ENCODE measurements at regions not wholly inside any gene's neighbourhood (a gene's known extent, or its start where the extent isn't known, plus 50 kb on each side); places are given as distances from the start of the nearest gene placed in this dataset.

GRCh38 chr13:83377491-83377890 is 504.8 kb downstream of the SLITRK1 start:
- Histone ChIP-seq H4K20me1 (ENCODE audit: insufficient read depth, low read length) (no peaks in the 10 kb centered on the region), H2BK5ac (ENCODE audit: low read depth, low read length, poor library complexity, severe bottlenecking) (no peak overlapping the region), H3K27ac (ENCODE audit: insufficient read depth, low read length) (no peak overlapping the region), H2BK20ac (ENCODE audit: low read depth, low read length) (no peak overlapping the region), H3K27me3 (ENCODE audit: control insufficient read depth, insufficient read depth, low read length) (no peaks in the 10 kb centered on the region), H3K36me3 (ENCODE audit: control insufficient read depth, insufficient read depth, low read length) (no peaks in the 10 kb centered on the region), H4K8ac (ENCODE audit: low read depth in 2 of 2, low read length in 2 of 2) (no peak overlapping the region), H3K4me1 (ENCODE audit: control insufficient read depth, insufficient read depth, low read length) (no peaks in the 10 kb centered on the region), H3K4ac (ENCODE audit: low read depth, low read length) (no peak overlapping the region), H3K4me3 (ENCODE audit: insufficient read depth, low read depth, low read length) (no peak overlapping the region), H3K14ac (replicated peaks; ENCODE audit: low read depth, low read length) (no peak overlapping the region), H2AFZ (replicated peaks; ENCODE audit: low read length, poor library complexity) (no peak overlapping the region), H3K18ac (ENCODE audit: low read depth, low read length) (no peak overlapping the region), H2AK5ac (ENCODE audit: low read depth, low read length) (no peak overlapping the region), H2AK9ac (replicated peaks; ENCODE audit: low read depth, low read length, poor library complexity) (no peak overlapping the region), H3K79me1 (ENCODE audit: low read depth in 1 of 2, low read length in 2 of 2) (no peaks in the 10 kb centered on the region), H2BK120ac (ENCODE audit: low read depth, low read length) (no peak overlapping the region), H4K5ac (ENCODE audit: low read depth, low read length) (no peak overlapping the region), H3K56ac (ENCODE audit: extremely low read depth, insufficient read depth, low read length) (no peak overlapping the region), H2BK15ac (ENCODE audit: low read depth, low read length) (no peak overlapping the region), H3K9ac (ENCODE audit: low read depth, low read length) (no peak overlapping the region), H3K23ac (ENCODE audit: low read depth, low read length) (no peak overlapping the region), H3K9me1 (ENCODE audit: insufficient read depth, low read length) (no peaks in the 10 kb centered on the region), H4K91ac (ENCODE audit: insufficient read depth, low read depth, low read length) (no peak overlapping the region), H3K9me3 (ENCODE audit: control insufficient read depth, insufficient read depth, low read length) (no peaks in the 10 kb centered on the region), H3K4me2 (ENCODE audit: low read depth, low read length) (no peak overlapping the region)
- no TSS peak for BruUV-seq (replicated peaks)
- ChIA-PET CTCF (no interaction called here), POLR2A (ENCODE audit: unreplicated experiment) (no interaction called here)
- ATAC-seq (ENCODE audit: low read depth) (peak; percentile 59), DNase-seq (peak; percentile 72)
- WGBS, 2 experiments (ENCODE audit: extremely low coverage in 2 of 2, insufficient read length in 1 of 2), result no CpG with 5 or more reads among the region's 1 CpG
- intact Hi-C loops (cut with micrococcal nuclease) (no loop called here), in situ Hi-C loops (cut with MboI; ENCODE audit: low sequenced_read_pairs) (no loop called here), dilution Hi-C loops (cut with HindIII; ENCODE audit: low sequenced_read_pairs, unreplicated experiment) (no loop called here)
- TF ChIP-seq ELK1 (IDR thresholded peaks at IDR 0.05; ENCODE audit: borderline replicate concordance, low read depth, low read length) (no peak), RFX5 (IDR thresholded peaks at IDR 0.05; ENCODE audit: low read depth, low read length) (no peak), MAZ (IDR thresholded peaks at IDR 0.05; ENCODE audit: borderline replicate concordance, low read depth, low read length) (no peak), SMC3 (IDR thresholded peaks at IDR 0.05; ENCODE audit: low read depth, low read length) (no peak), RCOR1 (IDR thresholded peaks at IDR 0.05; ENCODE audit: insufficient replicate concordance, low read length) (no peak), NFE2L2 (IDR thresholded peaks at IDR 0.05; ENCODE audit: low read depth, low read length) (no peak), POLR2A (IDR thresholded peaks at IDR 0.05; ENCODE audit: low read depth, low read length) (no peak), USF2 (IDR thresholded peaks at IDR 0.05; ENCODE audit: low read depth, low read length) (no peak), CEBPB (IDR thresholded peaks at IDR 0.05; ENCODE audit: low read depth, low read length) (no peak), MAFK (IDR thresholded peaks at IDR 0.05; ENCODE audit: low read depth, low read length) (no peak), MXI1 (IDR thresholded peaks at IDR 0.05; ENCODE audit: borderline replicate concordance, low read depth, low read length) (no peak), FOS (IDR thresholded peaks at IDR 0.05; ENCODE audit: low read depth, low read length) (no peak), CHD1 (IDR thresholded peaks at IDR 0.05; ENCODE audit: low read depth, low read length) (no peak), BHLHE40 (IDR thresholded peaks at IDR 0.05; ENCODE audit: low read depth, low read length) (no peak), RAD21 (IDR thresholded peaks at IDR 0.05; ENCODE audit: low read length) (no peak)
- TF ChIP-seq, protein P1, sequence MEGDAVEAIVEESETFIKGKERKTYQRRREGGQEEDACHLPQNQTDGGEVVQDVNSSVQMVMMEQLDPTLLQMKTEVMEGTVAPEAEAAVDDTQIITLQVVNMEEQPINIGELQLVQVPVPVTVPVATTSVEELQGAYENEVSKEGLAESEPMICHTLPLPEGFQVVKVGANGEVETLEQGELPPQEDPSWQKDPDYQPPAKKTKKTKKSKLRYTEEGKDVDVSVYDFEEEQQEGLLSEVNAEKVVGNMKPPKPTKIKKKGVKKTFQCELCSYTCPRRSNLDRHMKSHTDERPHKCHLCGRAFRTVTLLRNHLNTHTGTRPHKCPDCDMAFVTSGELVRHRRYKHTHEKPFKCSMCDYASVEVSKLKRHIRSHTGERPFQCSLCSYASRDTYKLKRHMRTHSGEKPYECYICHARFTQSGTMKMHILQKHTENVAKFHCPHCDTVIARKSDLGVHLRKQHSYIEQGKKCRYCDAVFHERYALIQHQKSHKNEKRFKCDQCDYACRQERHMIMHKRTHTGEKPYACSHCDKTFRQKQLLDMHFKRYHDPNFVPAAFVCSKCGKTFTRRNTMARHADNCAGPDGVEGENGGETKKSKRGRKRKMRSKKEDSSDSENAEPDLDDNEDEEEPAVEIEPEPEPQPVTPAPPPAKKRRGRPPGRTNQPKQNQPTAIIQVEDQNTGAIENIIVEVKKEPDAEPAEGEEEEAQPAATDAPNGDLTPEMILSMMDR (conservative IDR thresholded peaks at IDR 0.05; ENCODE audit: low read depth, low read length), result no peak

Measured in IMR-90 (cell line).